ENCODE measurements at regions not wholly inside any gene's neighbourhood (a gene's known extent, or its start where the extent isn't known, plus 50 kb on each side); places are given as distances from the start of the nearest gene placed in this dataset.

- Histone ChIP-seq H3K27ac (no peak overlapping the region), H3K36me3 (no peaks in the 10 kb centered on the region), H3K9me3 (peaks cover 0 to 12% (median 9%) of the 10 kb centered on the region in 4 donors), H3K27me3 (peaks cover 0 to 15% (median 1%) of the 10 kb centered on the region in 3 donors), H3K4me3 (no peak overlapping the region), H3K4me1 (no peaks in the 10 kb centered on the region)
- TF ChIP-seq EP300 (IDR thresholded peaks at IDR 0.05) (no peak), POLR2AphosphoS5 (IDR thresholded peaks at IDR 0.05) (no peak)
- intact Hi-C loops (cut with DNase I; ENCODE audit: low total_unique reads) = no loop called here
- 73 to 95% (median 93%) methylated on average over 1 of the region's 1 CpG for WGBS, 5 donors
- no peak for DNase-seq
Observed at GRCh38 chr19:13583753-13584152, 77.5 kb upstream of the CACNA1A start.

GRCh38 chr19:13583114-13583513 is 76.8 kb upstream of the CACNA1A start:
- TF ChIP-seq POLR2A (IDR thresholded peaks at IDR 0.05) (no peak), POLR2AphosphoS5 (IDR thresholded peaks at IDR 0.05) (no peak), CTCF (IDR thresholded peaks at IDR 0.05) (no peak), EP300 (IDR thresholded peaks at IDR 0.05) (no peak)
- Histone ChIP-seq H3K4me3 (no peak overlapping the region), H3K36me3 (no peaks in the 10 kb centered on the region), H3K27me3 (peaks cover 0 to 11% (median 0%) of the 10 kb centered on the region in 3 donors), H3K9me3 (peaks cover 0 to 18% (median 14%) of the 10 kb centered on the region in 4 donors), H3K27ac (no peak overlapping the region), H3K4me1 (no peaks in the 10 kb centered on the region)
- intact Hi-C loops (cut with DNase I; ENCODE audit: low total_unique reads) = no loop called here
- no peak for DNase-seq
- 21 to 33% (median 22%) methylated on average over 3 of the region's 3 CpGs for WGBS, 5 donors

GRCh38 chr19:13581576-13581975 is 75.3 kb upstream of the CACNA1A start:
- Histone ChIP-seq H3K9me3 (peaks cover 2 to 29% (median 25%) of the 10 kb centered on the region in 4 donors), H3K36me3 (no peaks in the 10 kb centered on the region), H3K27me3 (peaks cover 0 to 11% (median 0%) of the 10 kb centered on the region in 3 donors), H3K27ac (no peak overlapping the region), H3K4me1 (no peaks in the 10 kb centered on the region), H3K4me3 (no peak overlapping the region)
- TF ChIP-seq EP300 (IDR thresholded peaks at IDR 0.05) (no peak), CTCF (IDR thresholded peaks at IDR 0.05) (no peak), POLR2AphosphoS5 (IDR thresholded peaks at IDR 0.05) (no peak), POLR2A (IDR thresholded peaks at IDR 0.05) (no peak)
- intact Hi-C loops (cut with DNase I; ENCODE audit: low total_unique reads) = no loop called here
- WGBS, 5 donors = 87 to 91% (median 91%) methylated on average over 9 of the region's 9 CpGs
- DNase-seq = no peak

- Histone ChIP-seq H3K4me3 (no peak overlapping the region), H3K36me3 (no peaks in the 10 kb centered on the region), H3K9me3 (peaks cover 5 to 36% (median 32%) of the 10 kb centered on the region in 4 donors), H3K4me1 (no peaks in the 10 kb centered on the region), H3K27me3 (peaks cover 0 to 17% (median 6%) of the 10 kb centered on the region in 3 donors), H3K27ac (no peak overlapping the region)
- TF ChIP-seq POLR2AphosphoS5 (IDR thresholded peaks at IDR 0.05) (no peak), CTCF (IDR thresholded peaks at IDR 0.05) (no peak), EP300 (IDR thresholded peaks at IDR 0.05) (no peak), POLR2A (IDR thresholded peaks at IDR 0.05) (no peak)
- no peak for DNase-seq
- intact Hi-C loops (cut with DNase I; ENCODE audit: low total_unique reads) = no loop called here
- WGBS, 5 donors = 58 to 66% (median 62%) methylated on average over 7 of the region's 7 CpGs
Observed at GRCh38 chr19:13579388-13580060, 73.2 kb upstream of the CACNA1A start.

GRCh38 chr19:13576726-13577125 is 70.4 kb upstream of the CACNA1A start:
- H3K4me3 ChIP-seq = no peak overlapping the region
- H3K4me1 ChIP-seq = no peaks in the 10 kb centered on the region
- H3K36me3 ChIP-seq = no peaks in the 10 kb centered on the region
- no peak for DNase-seq
- H3K27ac ChIP-seq = no peak overlapping the region
- WGBS, 5 donors = 88 to 94% (median 90%) methylated on average over 2 of the region's 2 CpGs
- TF ChIP-seq EP300 (IDR thresholded peaks at IDR 0.05) (no peak), POLR2A (IDR thresholded peaks at IDR 0.05) (no peak), POLR2AphosphoS5 (IDR thresholded peaks at IDR 0.05) (no peak), CTCF (IDR thresholded peaks at IDR 0.05) (no peak)
- H3K9me3 ChIP-seq = peaks cover 5 to 36% (median 32%) of the 10 kb centered on the region in 4 donors
- intact Hi-C loops (cut with DNase I; ENCODE audit: low total_unique reads) = no loop called here
- peaks cover 0 to 35% (median 7%) of the 10 kb centered on the region in 3 donors for H3K27me3 ChIP-seq
